Caco-2 (cell line): ENCODE measurements at regions not wholly inside any gene's neighbourhood (a gene's known extent, or its start where the extent isn't known, plus 50 kb on each side); places are given as distances from the start of the nearest gene placed in this dataset.
"Not testable (repeated sequence)": the region's sequence is repeated elsewhere in the genome, so short reads cannot be mapped to it uniquely, and the experiment has no call there.

ENCODE experiments used
- BruUV-seq: library from RNA; stranded (reverse); fragments of 400-500 nt; replicated peaks from 2 replicates; lab custom pipeline; 2021; lab: Mats Ljungman, UMichigan
- CTCF ChIA-PET: fragments of 300-600 bp; sonication (Branson Sonifier 250); formaldehyde crosslinking; loops from one replicate; lab custom pipeline; 2022; ENCODE audit warnings: antibody characterized with exemption; lab: Charles Lee
- POLR2A ChIA-PET: fragments of 300-600 bp; sonication (Branson Sonifier 250); formaldehyde crosslinking; loops from one replicate; lab custom pipeline; 2022; ENCODE audit warnings: antibody characterized with exemption; lab: Charles Lee
- DNase-seq, 2 experiments: peaks; one replicate each; pipeline versions ENCODE4 v3.0.0 to v3.0.0-alpha.2; 2020 to 2022
- H3K27me3 ChIP-seq: replicated peaks from 2 replicates; pipeline ENCODE4 v1.6.0; 2011; ENCODE audit warnings: low read length; ENCODE audit not compliant: control insufficient read depth, insufficient read depth
- H3K36me3 ChIP-seq: 2 replicates; pipeline ENCODE4 v1.5.1; 2011; ENCODE audit warnings: low read length; ENCODE audit not compliant: control insufficient read depth, insufficient read depth
- H3K4me1 ChIP-seq: fragments of 250-450 bp; sonication (Bioruptor Pico); 2 replicates; pipeline ENCODE4 v1.5.1; 2020; ENCODE audit warnings: mild to moderate bottlenecking
- H3K4me3 ChIP-seq: 2 replicates; pipeline ENCODE4 v1.5.1; 2011; ENCODE audit warnings: low read depth, mild to moderate bottlenecking, control low read depth, low read length
- H3K9me3 ChIP-seq: fragments of 250-450 bp; sonication (Bioruptor Pico); 2 replicates; pipeline ENCODE4 v1.5.1; 2020; ENCODE audit warnings: mild to moderate bottlenecking, moderate library complexity
- H3K27ac Mint-ChIP-seq: one replicate; pipeline ENCODE4 v1.8.0; 2022; ENCODE audit warnings: mixed read lengths; ENCODE audit not compliant: unreplicated experiment
- H3K27me3 Mint-ChIP-seq: one replicate; pipeline ENCODE4 v1.8.0; 2022; ENCODE audit warnings: mixed read lengths; ENCODE audit not compliant: insufficient read depth, unreplicated experiment
- H3K36me3 Mint-ChIP-seq: one replicate; pipeline ENCODE4 v1.8.0; 2022; ENCODE audit warnings: mild to moderate bottlenecking, mixed read lengths; ENCODE audit not compliant: insufficient read depth, unreplicated experiment
- H3K4me1 Mint-ChIP-seq: one replicate; pipeline ENCODE4 v1.8.0; 2022; ENCODE audit warnings: low read depth, mixed read lengths; ENCODE audit not compliant: unreplicated experiment
- H3K4me3 Mint-ChIP-seq: one replicate; pipeline ENCODE4 v1.8.0; 2022; ENCODE audit warnings: mild to moderate bottlenecking, moderate library complexity, mixed read lengths; ENCODE audit not compliant: unreplicated experiment
- H3K9me3 Mint-ChIP-seq: one replicate; pipeline ENCODE4 v1.8.0; 2022; ENCODE audit warnings: mixed read lengths; ENCODE audit not compliant: unreplicated experiment
- CTCF ChIP-seq, 2 experiments: fragments of 200-600 bp in 1 of 2; IDR thresholded peaks; 1 replicate in 1 of 2; 2 replicates in 1 of 2; pipeline versions ENCODE4 v1.5.1 to v1.8.0; 2011 to 2022; ENCODE audit warnings: antibody characterized with exemption in 1 of 2, control low read depth in 1 of 2, inconsistent platforms in 1 of 2, low read depth in 1 of 2, low read length in 1 of 2, mild to moderate bottlenecking in 1 of 2, moderate library complexity in 1 of 2; ENCODE audit not compliant: insufficient read depth in 1 of 2, severe bottlenecking in 1 of 2, unreplicated experiment in 1 of 2
- intact Hi-C: fragments of 100-400 bp; cut with micrococcal nuclease; formaldehyde crosslinking; loops from one replicate; pipeline ENCODE4 v1.10.0; 2022; ENCODE audit not compliant: unreplicated experiment

- Mint-ChIP-seq H3K9me3 (no peaks in the 10 kb centered on the region), H3K4me1 (no peaks in the 10 kb centered on the region), H3K27ac (no peak overlapping the region), H3K36me3 (peaks cover 6% of the 10 kb centered on the region), H3K4me3 (no peak overlapping the region), H3K27me3 (no peaks in the 10 kb centered on the region)
- no peaks in the 10 kb centered on the region for H3K36me3 ChIP-seq
- no TSS peak for BruUV-seq
- ChIA-PET POLR2A (no interaction called here), CTCF (no interaction called here)
- no peaks in the 10 kb centered on the region for H3K27me3 ChIP-seq
- intact Hi-C loops, result no loop called here
- no peak overlapping the region for H3K4me3 ChIP-seq
- no peaks in the 10 kb centered on the region for H3K9me3 ChIP-seq
- no peak for DNase-seq
- no peaks in the 10 kb centered on the region for H3K4me1 ChIP-seq
- TF ChIP-seq CTCF (IDR thresholded peaks at IDR 0.05; ENCODE audit: insufficient read depth in 1 of 2, low read depth in 1 of 2, low read length in 1 of 2, severe bottlenecking in 1 of 2, unreplicated experiment in 1 of 2), result no peak
These were observed 246.5 kb downstream of the SLITRK2 start for GRCh38 chrX:146064156-146064555.

- no peak for DNase-seq
- Mint-ChIP-seq H3K9me3 (peaks cover 10% of the 10 kb centered on the region), H3K4me1 (no peaks in the 10 kb centered on the region), H3K27me3 (no peaks in the 10 kb centered on the region), H3K36me3 (no peaks in the 10 kb centered on the region), H3K4me3 (no peak overlapping the region), H3K27ac (no peak overlapping the region)
- intact Hi-C loops, result no loop called here
- no peaks in the 10 kb centered on the region for H3K36me3 ChIP-seq
- H3K4me3 ChIP-seq, result no peak overlapping the region
- H3K9me3 ChIP-seq, result no peaks in the 10 kb centered on the region
- H3K27me3 ChIP-seq, result no peaks in the 10 kb centered on the region
- CTCF ChIA-PET, result no interaction called here
- POLR2A ChIA-PET, result no interaction called here
- no TSS peak for BruUV-seq
- TF ChIP-seq CTCF (IDR thresholded peaks at IDR 0.05; ENCODE audit: insufficient read depth in 1 of 2, low read depth in 1 of 2, low read length in 1 of 2, severe bottlenecking in 1 of 2, unreplicated experiment in 1 of 2), result no peak
- no peaks in the 10 kb centered on the region for H3K4me1 ChIP-seq
These were observed 273.1 kb downstream of the SLITRK2 start for GRCh38 chrX:146090732-146091131.

GRCh38 chrX:146109362-146109761, 291.7 kb downstream of the SLITRK2 start:
- Mint-ChIP-seq H3K27ac (no peak overlapping the region), H3K4me3 (no peak overlapping the region), H3K36me3 (no peaks in the 10 kb centered on the region), H3K27me3 (no peaks in the 10 kb centered on the region), H3K9me3 (no peaks in the 10 kb centered on the region), H3K4me1 (no peaks in the 10 kb centered on the region)
- no peak for TF ChIP-seq CTCF (IDR thresholded peaks at IDR 0.05; ENCODE audit: insufficient read depth in 1 of 2, low read depth in 1 of 2, low read length in 1 of 2, severe bottlenecking in 1 of 2, unreplicated experiment in 1 of 2)
- POLR2A ChIA-PET, result no interaction called here
- Histone ChIP-seq H3K9me3 (no peaks in the 10 kb centered on the region), H3K4me3 (no peak overlapping the region), H3K27me3 (no peaks in the 10 kb centered on the region), H3K36me3 (no peaks in the 10 kb centered on the region), H3K4me1 (no peaks in the 10 kb centered on the region)
- CTCF ChIA-PET, result no interaction called here
- BruUV-seq, result no TSS peak
- intact Hi-C loops, result no loop called here
- DNase-seq, result no peak

- H3K27me3 ChIP-seq, H3K27me3 Mint-ChIP-seq, CTCF ChIA-PET, H3K4me3 ChIP-seq, H3K27ac Mint-ChIP-seq, H3K9me3 Mint-ChIP-seq, H3K4me3 Mint-ChIP-seq, intact Hi-C loops, H3K9me3 ChIP-seq, DNase-seq, POLR2A ChIA-PET, H3K36me3 ChIP-seq, H3K4me1 Mint-ChIP-seq, BruUV-seq, H3K4me1 ChIP-seq, H3K36me3 Mint-ChIP-seq: not testable (repeated sequence)
These were observed 301.4 kb downstream of the SLITRK2 start for GRCh38 chrX:146119074-146119473.
